Sciatic nerve (tissue), 2 donors: ENCODE measurements at regions not wholly inside any gene's neighbourhood (a gene's known extent, or its start where the extent isn't known, plus 50 kb on each side); places are given as distances from the start of the nearest gene placed in this dataset.

ENCODE experiments used
- ATAC-seq: fragments of 200-7000 bp; cut with Tn5 transposase; one replicate; pipeline ENCODE4 v1.9.1; 2020; ENCODE audit warnings: mild to moderate bottlenecking, moderate library complexity
- DNase-seq: peaks from one replicate; pipeline ENCODE4 v3.0.0-alpha.2; 2020; ENCODE audit warnings: low spot score
- intact Hi-C: fragments of 100-400 bp; cut with DNase I; formaldehyde crosslinking; loops from one replicate; pipeline ENCODE4 v1.14.2; 2022
- donor health status: DM: no; HTN: no; CAD: no.
- donor health status: DM: no; HTN: no; CAD: no.

DNA sequence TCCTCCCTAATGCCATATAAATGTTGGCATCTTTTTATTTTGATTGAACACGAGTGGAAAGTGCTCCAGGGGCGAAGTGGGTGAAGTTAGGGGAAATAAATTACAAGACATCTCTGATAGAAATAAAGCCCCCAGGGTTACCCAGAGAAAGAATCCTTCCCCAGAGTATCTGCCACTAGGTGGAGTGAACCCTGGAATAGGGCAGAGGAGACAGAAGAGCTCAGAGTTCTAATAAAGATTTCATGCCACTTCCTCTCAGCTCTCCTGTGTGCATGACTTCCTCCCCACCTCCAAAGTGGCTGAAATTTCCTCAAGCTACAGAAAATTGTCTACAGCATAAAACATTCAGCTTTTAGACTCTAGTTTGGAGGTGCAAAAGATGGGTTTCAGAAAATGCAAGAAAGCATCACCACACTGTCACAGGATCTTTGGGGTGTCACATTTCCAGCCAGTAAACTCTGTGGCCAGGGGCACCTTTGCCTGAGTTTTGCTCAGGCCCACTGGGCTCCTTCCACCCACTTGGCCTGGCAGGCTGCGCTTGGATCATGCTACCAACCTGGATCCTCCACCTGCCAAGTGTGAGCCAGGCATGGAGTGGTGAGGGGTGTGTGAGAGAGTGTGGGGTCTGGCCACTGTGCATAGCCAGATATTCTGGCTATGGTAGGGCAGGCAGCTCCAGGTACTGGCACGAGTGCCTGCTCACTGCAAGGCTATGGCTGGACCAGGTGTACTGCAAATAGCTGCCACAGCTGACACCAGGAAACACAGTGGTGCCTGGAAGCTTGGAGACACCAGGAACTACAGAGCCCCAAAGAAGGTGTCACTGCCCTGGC lies 208.8 kb upstream of the USP25 start:
- intact Hi-C loops = no loop called here
- ATAC-seq (no peak), DNase-seq (no peak)

DNA sequence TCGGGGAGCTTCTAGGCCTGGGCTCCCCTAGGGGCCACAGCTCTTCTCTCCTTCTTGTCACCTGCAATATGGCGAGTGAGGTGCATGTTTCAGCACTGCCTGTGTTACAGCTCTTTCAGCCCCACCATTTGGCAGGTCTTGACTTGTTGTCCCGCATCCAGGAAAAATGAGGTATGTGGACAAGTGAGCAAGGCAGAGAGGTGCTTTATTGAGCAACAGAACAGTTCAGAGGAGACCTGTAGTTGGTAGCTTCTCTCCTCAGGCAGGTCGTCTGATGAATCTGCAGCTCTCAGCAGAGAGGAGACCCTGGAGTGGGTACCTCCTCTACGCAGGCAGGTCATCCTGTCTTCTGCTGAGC lies 208.2 kb upstream of the USP25 start:
- no peak for ATAC-seq
- intact Hi-C loops = no loop called here
- DNase-seq = no peak

DNA sequence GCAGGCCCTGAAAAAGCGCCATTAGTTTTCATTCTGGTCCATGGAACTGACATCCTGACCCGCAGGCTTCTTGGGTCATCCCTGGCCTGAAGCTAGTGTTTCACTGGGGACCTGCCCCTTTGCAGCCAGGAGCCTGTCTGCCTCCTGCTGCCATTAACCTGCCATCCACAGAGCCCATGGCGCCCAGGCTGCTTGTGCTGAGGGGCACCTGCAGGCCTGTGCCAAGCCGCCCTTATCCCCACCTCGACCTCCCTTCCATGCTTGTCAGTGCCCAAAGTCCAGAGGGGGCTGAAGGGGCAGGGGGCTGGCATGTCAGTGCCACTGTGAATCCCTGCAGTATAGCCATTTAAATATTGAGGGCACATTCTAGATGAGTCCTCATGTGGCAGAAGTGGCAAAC lies 207.6 kb upstream of the USP25 start:
- intact Hi-C loops = no loop called here
- DNase-seq = no peak
- ATAC-seq = no peak

DNA sequence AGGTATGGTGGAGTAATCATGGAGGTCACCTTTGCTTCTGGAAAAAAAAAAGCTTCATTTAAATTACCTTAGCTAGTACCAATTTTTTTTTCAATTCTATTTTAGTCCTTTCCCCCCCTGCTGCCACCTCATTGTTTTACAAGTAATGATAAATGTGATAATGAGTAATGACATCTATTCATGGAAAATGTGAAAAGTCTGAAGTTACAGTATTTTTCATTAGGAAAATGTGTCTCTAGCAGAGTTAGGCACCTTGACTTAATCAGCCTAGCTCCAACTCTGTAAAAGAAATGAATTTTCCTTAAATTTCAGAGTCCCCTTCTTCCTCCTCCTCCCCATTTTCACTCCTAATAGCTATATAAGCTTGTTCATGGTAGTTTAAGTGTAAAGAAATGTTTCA lies 204.9 kb upstream of the USP25 start:
- intact Hi-C loops = no loop called here
- DNase-seq (no peak), ATAC-seq (no peak)

DNA sequence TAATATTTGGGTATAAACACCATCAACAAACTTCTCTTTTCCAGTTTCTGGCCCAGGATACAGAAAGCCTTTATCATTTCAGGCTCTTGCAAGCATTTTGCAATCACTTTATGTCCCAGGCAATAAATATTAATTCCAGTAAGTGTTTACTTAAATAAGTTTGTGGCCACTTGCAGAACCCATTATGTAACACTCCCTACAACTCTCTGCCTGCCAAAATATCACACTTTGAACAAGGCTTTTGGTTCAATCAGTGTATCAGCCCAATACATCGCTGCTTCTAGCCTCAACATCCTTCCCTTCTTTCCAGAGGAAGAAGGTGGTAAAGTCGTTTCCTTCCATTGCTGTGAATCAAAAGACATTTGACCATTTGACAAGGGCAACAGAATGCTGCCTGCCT lies 203.0 kb upstream of the USP25 start:
- ATAC-seq = no peak
- intact Hi-C loops = no loop called here

DNA sequence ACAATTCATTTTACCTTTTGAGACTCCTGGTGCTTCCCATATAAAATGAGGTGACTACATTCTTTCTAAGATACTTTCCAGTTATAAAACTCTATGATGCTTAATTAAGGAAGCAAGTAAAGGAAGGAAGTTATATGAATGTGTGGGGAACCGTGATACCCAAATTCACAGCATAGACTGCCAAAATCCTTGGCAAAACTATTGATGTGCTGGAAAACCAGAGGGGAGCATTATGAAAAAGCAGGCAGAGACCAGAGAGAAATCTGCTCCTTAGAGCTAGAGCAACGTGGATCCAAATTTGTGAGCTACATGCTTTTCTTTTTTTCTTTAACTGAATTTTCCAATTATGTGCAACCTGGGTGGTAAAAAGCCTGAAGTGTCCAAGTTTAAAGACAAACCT lies 201.4 kb upstream of the USP25 start:
- intact Hi-C loops = no loop called here
- ATAC-seq (no peak), DNase-seq (no peak)

More for the DNA sequence above, 203.0 kb upstream of the USP25 start:
- DNase-seq = no peak

DNA sequence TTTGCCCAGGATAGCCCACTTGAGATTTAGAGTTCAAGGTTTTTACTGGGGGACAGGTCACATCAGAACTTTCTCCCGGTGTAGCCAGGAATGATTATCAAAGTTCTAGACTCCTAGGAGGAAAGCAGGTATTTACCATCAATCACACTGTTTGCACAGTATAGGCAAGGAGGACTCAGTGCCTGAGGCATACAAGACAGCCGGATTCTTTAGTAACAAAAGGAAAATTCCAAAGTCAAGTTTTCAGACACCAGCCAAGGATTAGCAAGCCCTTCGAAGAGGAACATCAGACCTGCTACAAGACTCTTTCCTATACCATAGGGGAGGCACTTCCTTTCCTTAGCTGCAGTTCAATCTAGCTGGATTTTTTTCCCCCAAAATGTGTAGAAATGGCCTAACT lies 197.8 kb upstream of the USP25 start:
- DNase-seq (no peak), ATAC-seq (no peak)

DNA sequence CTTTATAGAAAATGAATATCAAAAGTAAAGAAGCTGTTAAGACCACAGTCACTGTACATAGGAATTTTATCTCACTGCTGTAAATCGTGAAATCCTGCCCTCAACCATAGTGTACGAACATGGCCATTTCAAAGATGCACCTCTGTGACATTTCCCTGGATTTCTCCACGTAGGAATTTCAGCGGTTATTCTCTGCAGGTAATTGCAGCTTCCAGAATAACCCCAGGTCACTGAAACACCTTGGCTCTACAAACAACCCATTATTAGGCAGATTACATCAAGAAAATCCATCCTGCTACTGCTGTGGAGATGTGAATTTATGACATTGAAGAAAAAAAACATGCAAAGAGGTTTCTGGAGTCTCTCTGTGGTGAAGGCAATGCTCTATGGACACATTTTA lies 196.2 kb upstream of the USP25 start:
- DNase-seq (no peak), ATAC-seq (no peak)
- intact Hi-C loops = no loop called here

More for the DNA sequence above, 197.8 kb upstream of the USP25 start:
- intact Hi-C loops = no loop called here

DNA sequence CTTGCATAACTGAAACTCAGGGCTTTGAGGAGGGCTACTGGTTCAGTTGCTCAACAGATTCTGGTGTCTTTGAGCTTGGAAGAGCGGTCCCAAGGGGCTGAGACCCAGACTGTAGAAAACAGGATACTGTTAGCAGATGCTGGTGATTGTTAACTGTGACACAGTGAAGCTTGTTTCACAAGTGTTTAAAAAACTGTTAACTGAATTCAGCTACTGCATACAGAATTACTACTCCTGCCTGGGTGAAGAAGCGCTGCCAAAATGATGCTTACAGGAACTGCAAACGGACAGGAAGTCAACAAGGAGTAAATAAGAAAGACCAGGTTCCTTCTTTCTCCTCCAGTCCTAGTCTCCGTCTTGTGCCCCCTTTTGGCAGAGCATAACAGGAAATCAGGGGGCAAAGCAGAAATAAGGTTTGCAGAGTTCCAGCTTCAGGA lies 195.3 kb upstream of the USP25 start:
- ATAC-seq = no peak
- DNase-seq = no peak
- intact Hi-C loops = no loop called here

DNA sequence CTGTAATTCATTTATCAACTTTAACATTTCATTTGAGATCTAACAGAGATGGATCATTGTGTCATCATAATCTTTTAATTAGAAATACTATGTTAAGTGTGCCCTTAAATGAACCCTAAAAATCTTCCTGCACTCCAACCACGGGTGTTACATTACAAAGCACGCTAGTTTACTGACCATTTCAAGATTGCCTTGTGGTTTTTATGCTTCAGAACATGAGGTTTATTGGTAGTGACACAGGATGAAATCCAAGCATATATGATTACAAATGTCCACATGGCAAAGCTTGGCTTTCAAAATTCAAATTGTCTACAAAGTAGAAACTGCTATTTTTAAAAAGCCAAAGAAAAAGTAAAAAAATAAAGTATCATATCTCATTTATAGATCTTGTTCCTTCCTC lies 190.4 kb upstream of the USP25 start:
- no peak for ATAC-seq
- intact Hi-C loops = no loop called here
- DNase-seq = no peak

DNA sequence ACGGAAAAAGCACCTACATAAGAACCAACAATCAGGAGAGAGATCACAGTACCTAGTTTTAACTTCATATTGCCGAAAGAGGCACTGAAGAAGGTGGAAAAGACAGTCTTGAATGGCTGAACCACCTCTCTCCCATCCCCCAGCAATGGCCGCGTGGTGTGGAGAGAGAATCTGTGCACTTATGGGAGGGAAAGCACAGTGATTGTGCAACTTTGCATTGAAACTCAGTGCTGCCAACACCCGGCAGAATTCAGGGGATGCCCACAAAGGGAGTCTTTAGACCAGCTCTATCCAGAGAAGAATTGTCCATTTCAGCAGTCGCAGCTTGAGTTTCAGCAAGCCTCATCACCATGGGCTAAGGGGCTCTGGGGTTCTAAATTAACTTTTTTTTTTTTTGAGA lies 186.3 kb upstream of the USP25 start:
- DNase-seq = no peak
- intact Hi-C loops = no loop called here
- no peak for ATAC-seq

DNA sequence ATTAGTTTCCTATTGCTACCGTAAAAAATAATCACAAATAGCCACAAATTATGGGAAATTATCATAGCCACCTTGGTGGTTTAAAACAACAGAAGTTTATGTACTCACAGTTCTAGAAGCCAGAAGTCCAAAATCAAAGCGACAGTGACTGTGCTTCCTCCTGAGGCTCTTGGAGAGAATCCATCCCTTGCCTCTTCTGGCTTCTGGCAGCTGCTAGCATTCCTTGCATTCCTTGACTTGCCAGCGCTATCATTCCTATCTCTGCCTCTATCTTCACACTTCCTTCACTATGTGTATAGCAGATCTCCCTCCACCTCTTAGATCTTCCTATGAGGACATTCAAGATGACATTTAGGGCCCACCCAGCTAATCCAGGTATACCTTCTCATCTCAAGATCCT lies 180.1 kb upstream of the USP25 start:
- intact Hi-C loops = no loop called here
- DNase-seq (no peak), ATAC-seq (no peak)

DNA sequence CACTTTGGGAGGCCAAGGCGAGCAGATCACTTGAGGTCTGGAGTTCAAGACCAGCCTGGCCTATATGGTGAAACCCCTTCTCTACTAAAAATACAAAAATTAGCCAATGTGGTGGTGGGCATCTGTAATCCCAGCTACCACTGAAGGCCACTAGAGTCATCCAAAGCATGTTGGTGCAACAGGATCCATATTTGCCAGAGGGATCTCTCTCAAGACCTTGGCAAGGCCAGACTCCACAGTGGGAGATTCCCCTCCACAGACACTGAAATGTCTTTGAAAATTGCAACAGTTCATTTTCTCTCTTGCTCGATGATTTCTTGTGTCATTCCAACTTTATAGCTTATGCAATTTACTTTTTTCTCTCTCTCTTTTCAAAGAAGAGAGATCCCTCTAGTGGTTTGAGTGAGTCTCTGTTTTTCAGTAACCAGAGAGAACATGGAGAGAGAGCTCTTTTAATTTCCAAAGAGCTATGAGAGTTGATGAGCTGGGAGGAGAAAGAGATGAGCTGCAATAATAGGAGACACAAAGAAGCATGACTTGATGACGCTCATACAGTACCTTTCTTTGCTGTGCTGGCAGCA lies 176.8 kb upstream of the USP25 start:
- DNase-seq (no peak), ATAC-seq (peak; percentile 46)
- intact Hi-C loops = no loop called here

DNA sequence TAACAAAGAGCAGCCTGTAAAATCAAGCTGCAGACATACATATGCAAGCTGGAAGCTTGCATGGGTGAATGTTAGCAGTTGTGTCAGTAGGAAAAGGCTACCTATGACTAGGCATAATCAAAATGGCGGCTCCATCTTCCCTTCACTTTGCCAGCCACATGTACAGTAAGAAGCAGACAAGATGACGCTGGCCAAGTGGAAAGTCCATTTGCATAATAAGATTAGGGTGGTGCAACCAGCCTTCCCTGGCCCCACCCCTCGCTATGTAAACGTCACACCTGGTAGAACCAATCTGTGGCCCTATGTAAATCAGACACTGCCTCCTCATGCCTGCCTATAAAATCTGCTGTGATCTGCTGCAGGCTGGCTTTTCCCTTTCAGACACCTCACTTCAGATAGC lies 171.9 kb upstream of the USP25 start:
- no peak for DNase-seq
- intact Hi-C loops = no loop called here
- no peak for ATAC-seq

DNA sequence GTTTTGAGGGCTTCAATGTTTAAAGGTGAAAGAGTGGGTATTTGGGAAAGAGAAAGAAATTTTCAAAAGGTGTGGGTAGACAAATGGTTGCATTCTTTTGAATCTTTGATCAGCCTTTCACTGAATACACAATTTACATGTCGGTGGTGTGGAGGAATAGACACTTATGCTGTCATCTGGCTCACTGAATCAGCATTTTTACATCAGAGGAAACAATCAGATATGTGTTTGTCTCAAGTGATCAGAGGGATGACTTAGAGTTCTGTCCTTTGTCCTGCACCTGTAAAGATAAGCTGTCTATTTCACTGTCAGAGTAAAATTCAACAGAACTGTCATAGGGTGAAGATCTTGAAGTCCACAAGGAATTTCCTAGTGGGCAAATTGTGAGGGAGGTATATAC lies 170.9 kb upstream of the USP25 start:
- ATAC-seq (no peak), DNase-seq (no peak)
- intact Hi-C loops = no loop called here

DNA sequence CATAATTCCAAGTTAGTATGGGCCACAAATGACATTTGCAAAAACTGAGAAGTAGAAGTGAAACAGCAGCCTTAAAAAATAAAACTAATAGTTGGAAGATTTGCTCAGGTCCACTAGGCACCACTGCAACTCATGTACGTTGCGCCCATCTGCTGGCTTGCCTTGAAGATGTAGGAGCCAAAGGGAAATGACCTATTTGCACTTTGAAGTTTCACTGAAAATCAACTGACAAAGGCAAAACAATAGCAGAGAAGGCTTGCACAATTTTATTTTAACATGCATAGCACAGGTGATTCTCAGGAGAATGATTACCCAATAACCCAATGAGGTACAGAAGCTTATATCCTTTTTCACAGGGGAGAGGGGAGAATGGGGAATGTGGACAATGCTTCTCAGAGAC lies 170.1 kb upstream of the USP25 start:
- DNase-seq (no peak), ATAC-seq (no peak)
- intact Hi-C loops = no loop called here

DNA sequence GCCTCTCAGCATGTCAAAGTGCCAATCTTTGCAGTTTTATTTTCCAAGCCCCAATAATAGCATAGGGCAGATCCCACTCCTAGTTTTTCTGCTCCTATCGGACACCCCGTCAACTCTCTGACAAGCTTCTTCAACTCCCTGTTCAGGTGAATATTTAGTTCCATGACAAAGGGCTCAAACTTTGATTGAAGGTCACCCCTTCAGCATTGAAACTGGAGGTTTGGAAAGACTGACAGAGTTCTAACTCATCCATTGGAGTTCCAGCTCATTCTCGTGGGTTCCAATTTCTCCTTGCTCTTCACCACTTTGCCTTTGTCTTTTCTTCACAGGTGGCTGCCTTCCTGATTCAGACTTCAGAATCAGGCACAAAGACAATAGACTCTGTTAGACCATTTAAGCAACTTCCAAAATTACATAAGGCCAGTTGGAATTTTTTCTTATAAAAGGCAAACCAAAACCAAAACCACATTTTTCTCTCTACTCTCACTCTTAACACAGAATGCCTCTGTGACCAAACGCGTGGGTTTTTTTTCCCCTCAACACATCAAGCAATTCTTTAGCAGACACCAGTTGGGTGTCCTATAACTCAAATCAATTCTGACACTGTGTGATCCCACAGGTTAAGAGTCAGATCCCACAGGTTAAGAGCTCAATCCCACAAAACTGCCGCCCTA lies 169.3 kb upstream of the USP25 start:
- DNase-seq = no peak

DNA sequence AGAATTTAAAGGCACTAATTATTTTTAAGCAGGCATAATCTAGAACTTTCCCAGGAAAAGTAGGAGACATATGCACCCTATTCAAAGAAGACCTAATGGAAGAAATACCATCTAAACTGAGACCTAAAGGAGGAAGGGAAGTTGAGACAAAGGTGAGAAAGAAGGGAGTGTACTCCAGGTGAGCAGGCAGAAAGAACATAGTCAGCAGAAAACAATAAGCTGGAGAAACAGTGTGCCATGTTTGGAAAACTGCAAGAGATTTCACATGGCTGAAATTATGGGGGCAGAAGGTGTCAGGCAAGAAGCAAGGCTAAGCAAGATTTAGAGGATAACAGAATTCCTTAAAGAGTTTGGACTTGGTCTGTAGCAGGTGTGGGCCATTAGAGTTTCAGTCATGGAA lies 167.0 kb upstream of the USP25 start:
- DNase-seq (no peak), ATAC-seq (no peak)
- intact Hi-C loops = no loop called here

More for the DNA sequence above, 169.3 kb upstream of the USP25 start:
- intact Hi-C loops = no loop called here
- ATAC-seq = no peak

DNA sequence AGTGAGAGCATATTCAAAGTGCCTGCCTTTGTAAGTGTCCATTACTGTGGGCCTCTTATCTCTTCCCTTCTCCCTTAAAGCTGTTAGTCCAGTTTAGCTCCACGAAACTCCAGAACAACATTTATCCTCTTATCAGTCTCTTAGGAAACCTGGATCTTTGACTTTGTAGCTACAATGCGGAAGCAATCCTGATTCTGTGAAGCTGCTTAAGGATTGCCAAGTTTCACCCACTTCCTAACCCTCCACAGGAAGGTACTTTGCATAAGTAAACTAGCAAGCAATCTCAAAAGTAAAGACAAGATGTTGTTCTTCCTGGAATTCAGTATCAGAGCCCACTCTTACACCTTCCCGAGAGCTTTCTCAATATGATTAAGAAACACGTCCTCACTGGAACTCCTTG lies 164.9 kb upstream of the USP25 start:
- ATAC-seq (no peak), DNase-seq (no peak)
- intact Hi-C loops = no loop called here

DNA sequence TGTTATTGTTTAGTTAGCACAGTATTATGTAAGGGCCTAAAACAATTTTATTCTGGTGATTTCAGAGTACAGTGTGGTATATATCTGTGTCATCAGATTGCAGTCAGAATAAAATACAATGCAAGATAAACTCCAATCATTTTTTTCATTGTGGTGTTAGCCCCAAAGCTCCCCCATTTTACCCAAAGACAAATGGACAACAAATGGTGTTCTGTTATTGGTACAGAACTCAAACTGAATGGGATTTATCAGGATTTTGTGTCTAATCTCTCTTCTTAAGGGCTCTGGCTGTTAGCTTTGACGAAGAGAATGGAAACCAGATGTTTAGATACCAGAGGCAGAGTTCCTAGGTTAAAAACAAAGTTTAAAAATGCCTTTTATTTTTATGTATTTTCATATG lies 163.1 kb upstream of the USP25 start:
- intact Hi-C loops = no loop called here
- DNase-seq (no peak), ATAC-seq (no peak)

DNA sequence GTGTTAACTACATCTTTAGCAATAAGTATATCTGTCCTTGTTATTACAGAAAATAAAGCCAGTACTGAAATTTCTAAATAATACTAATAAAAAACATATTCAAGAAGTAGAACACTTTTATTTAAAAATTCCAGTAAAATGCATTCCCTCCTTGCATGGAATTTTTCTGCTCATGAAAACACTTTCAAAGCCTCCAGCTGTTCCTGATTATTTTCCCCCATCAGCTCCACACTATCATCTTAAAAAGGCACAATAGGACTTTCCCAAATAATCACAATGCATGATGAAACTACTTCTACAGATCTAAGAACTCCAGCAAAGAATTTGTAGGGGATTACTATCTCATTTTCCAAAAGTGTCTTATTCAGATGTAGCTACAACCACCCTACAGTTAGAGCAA lies 162.6 kb upstream of the USP25 start:
- intact Hi-C loops = no loop called here
- no peak for ATAC-seq
- no peak for DNase-seq
